Inflammatory macrophage treated with lipopolysaccharide for 1 hour (primary cell): ENCODE measurements at regions not wholly inside any gene's neighbourhood (a gene's known extent, or its start where the extent isn't known, plus 50 kb on each side); places are given as distances from the start of the nearest gene placed in this dataset.
"Not testable (repeated sequence)": the region's sequence is repeated elsewhere in the genome, so short reads cannot be mapped to it uniquely, and the experiment has no call there.

Source experiments
- DNase-seq, 2 donors: peaks; one replicate each; pipeline ENCODE4 v3.0.0-alpha.2; 2020 to 2022

GRCh38 chr12:17206553-17206952 lies 600.6 kb upstream of the LMO3 start:
- DNase-seq = no peak

- DNase-seq = no peak
Observed at GRCh38 chr12:17204289-17205054, 598.5 kb upstream of the LMO3 start.

- DNase-seq = no peak
Observed at GRCh38 chr12:17203497-17203896, 597.5 kb upstream of the LMO3 start.

- no peak for DNase-seq
Observed at GRCh38 chr12:17197971-17198370, 592.0 kb upstream of the LMO3 start.

- DNase-seq = no peak
Observed at GRCh38 chr12:17192721-17193120, 586.8 kb upstream of the LMO3 start.

GRCh38 chr12:17169726-17170471 lies 563.9 kb upstream of the LMO3 start:
- DNase-seq = no peak

GRCh38 chr12:17159506-17160300 lies 553.7 kb upstream of the LMO3 start:
- DNase-seq = no peak

- no peak for DNase-seq
Observed at GRCh38 chr12:17158201-17158600, 552.2 kb upstream of the LMO3 start.

GRCh38 chr12:17151917-17152316 lies 546.0 kb upstream of the LMO3 start:
- no peak for DNase-seq

- no peak for DNase-seq
Observed at GRCh38 chr12:17148706-17149105, 542.7 kb upstream of the LMO3 start.

- DNase-seq = no peak
Observed at GRCh38 chr12:17142856-17143255, 536.9 kb upstream of the LMO3 start.

GRCh38 chr12:17139931-17140330 lies 534.0 kb upstream of the LMO3 start:
- DNase-seq = no peak

- DNase-seq = no peak
Observed at GRCh38 chr12:17137396-17137795, 531.4 kb upstream of the LMO3 start.

GRCh38 chr12:17134315-17134714 lies 528.4 kb upstream of the LMO3 start:
- DNase-seq = no peak

- no peak for DNase-seq
Observed at GRCh38 chr12:17132336-17132735, 526.4 kb upstream of the LMO3 start.

GRCh38 chr12:17116538-17116937 lies 510.6 kb upstream of the LMO3 start:
- not testable (repeated sequence) for DNase-seq

GRCh38 chr12:17110316-17110715 lies 504.4 kb upstream of the LMO3 start:
- DNase-seq = no peak

GRCh38 chr12:17108877-17109541 lies 503.0 kb upstream of the LMO3 start:
- no peak for DNase-seq

GRCh38 chr12:17104801-17105200 lies 498.8 kb upstream of the LMO3 start:
- DNase-seq = no peak

- DNase-seq = no peak
Observed at GRCh38 chr12:17097674-17098073, 491.7 kb upstream of the LMO3 start.

- DNase-seq = no peak
Observed at GRCh38 chr12:17084831-17085230, 478.9 kb upstream of the LMO3 start.

- no peak for DNase-seq
Observed at GRCh38 chr12:17079251-17079909, 473.4 kb upstream of the LMO3 start.
